Colonic mucosa (tissue), 4 donors: ENCODE measurements at regions not wholly inside any gene's neighbourhood (a gene's known extent, or its start where the extent isn't known, plus 50 kb on each side); places are given as distances from the start of the nearest gene placed in this dataset.
A peak's percentile ranks its signal among the peaks of the same experiment; 100 is the strongest.

Experiments used
- DNase-seq: peaks from one replicate; pipeline ENCODE4 v3.0.0-alpha.2; 2020
- H3K27ac ChIP-seq: fragments of 200-600 bp; one replicate; pipeline ENCODE4 v1.8.0; 2021
- H3K27me3 ChIP-seq: fragments of 200-600 bp; one replicate; pipeline ENCODE4 v1.8.0; 2021
- H3K36me3 ChIP-seq: fragments of 200-600 bp; one replicate; pipeline ENCODE4 v1.8.0; 2021
- H3K4me1 ChIP-seq: fragments of 200-600 bp; one replicate; pipeline ENCODE4 v1.8.0; 2021; ENCODE audit warnings: mild to moderate bottlenecking
- H3K4me3 ChIP-seq: fragments of 200-600 bp; one replicate; pipeline ENCODE4 v1.8.0; 2021
- H3K9ac ChIP-seq, 2 donors: one replicate each; pipeline ENCODE4 v1.7.0; 2013; ENCODE audit warnings: control low read depth in 2 of 2, low read depth in 2 of 2, low read length in 2 of 2
- H3K9me3 ChIP-seq: fragments of 200-600 bp; one replicate; pipeline ENCODE4 v1.8.0; 2021
- CTCF ChIP-seq: fragments of 200-600 bp; IDR thresholded peaks from one replicate; pipeline ENCODE4 v1.8.0; 2022; ENCODE audit warnings: antibody characterized with exemption, mild to moderate bottlenecking
- intact Hi-C: fragments of 100-400 bp; cut with DNase I; formaldehyde crosslinking; loops from one replicate; pipeline ENCODE4 v1.14.1; 2022
- donor health status: healthy.
- donor health status: DM: no; HTN: no; CAD: no.
- donor health status: DM: no; HTN: no; CAD: no.

DNA sequence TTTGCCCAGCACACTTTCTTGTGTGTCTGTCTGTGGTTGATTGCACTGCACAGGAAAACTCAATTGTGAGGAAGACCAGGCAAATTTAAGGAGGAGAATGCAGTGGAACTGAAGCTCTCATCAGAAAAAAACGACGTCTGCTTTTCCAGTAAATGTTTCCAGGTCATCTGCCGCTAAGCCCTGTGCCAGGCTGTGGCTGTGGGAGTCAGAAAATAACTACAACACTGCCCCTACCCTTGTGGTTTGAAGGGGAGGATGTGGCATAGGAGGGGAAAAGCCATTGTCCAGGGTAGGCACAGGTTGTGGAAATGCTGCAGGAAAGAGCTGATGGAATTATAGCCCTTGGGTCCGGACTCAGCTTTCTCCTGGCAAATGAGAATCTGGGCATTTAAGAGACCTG lies 259.7 kb upstream of the TMEM132C start:
- intact Hi-C loops, result no loop called here
- H3K9ac ChIP-seq, result no peak overlapping the region
- no peaks in the 10 kb centered on the region for H3K4me1 ChIP-seq

GRCh38 chr12:128008341-128008740 lies 258.6 kb upstream of the TMEM132C start:
- Histone ChIP-seq H3K27me3 (no peaks in the 10 kb centered on the region), H3K27ac (no peak overlapping the region), H3K9me3 (no peaks in the 10 kb centered on the region), H3K4me1 (no peaks in the 10 kb centered on the region), H3K9ac (no peak overlapping the region), H3K4me3 (no peak overlapping the region), H3K36me3 (no peaks in the 10 kb centered on the region)
- no peak for DNase-seq
- intact Hi-C loops, result no loop called here
- no peak for TF ChIP-seq CTCF

More for the DNA sequence above, 259.7 kb upstream of the TMEM132C start:
- no peaks in the 10 kb centered on the region for H3K27me3 ChIP-seq
- DNase-seq, result no peak
- no peak overlapping the region for H3K4me3 ChIP-seq
- H3K36me3 ChIP-seq, result no peaks in the 10 kb centered on the region
- no peaks in the 10 kb centered on the region for H3K9me3 ChIP-seq
- no peak overlapping the region for H3K27ac ChIP-seq
- no peak for TF ChIP-seq CTCF

DNA sequence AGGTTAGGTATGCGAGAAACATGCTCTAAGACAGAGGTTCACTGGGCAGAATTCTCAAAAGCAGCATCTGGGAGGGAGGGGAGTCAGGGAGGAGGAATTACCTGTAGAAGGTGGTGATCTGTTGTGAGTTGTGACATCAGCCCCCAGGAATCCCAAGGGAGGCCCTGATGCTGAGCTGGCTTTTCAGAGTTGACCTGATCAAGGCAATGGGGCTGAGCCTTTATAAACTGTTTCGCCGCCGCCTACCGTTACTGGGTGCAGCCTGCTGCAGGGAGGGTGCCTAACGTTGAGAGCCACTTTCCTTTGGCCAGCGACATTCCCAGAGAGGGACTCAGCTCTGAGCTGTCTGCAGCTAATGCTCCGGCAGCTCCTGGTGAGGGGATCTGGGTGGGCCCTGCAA lies 257.9 kb upstream of the TMEM132C start:
- no peak overlapping the region for H3K9ac ChIP-seq
- H3K4me1 ChIP-seq, result no peaks in the 10 kb centered on the region
- H3K9me3 ChIP-seq, result no peaks in the 10 kb centered on the region
- H3K36me3 ChIP-seq, result no peaks in the 10 kb centered on the region
- intact Hi-C loops, result no loop called here
- DNase-seq, result no peak
- H3K4me3 ChIP-seq, result no peak overlapping the region
- no peak for TF ChIP-seq CTCF
- H3K27me3 ChIP-seq, result no peaks in the 10 kb centered on the region
- no peak overlapping the region for H3K27ac ChIP-seq

- no peak for TF ChIP-seq CTCF
- no peaks in the 10 kb centered on the region for H3K4me1 ChIP-seq
- H3K4me3 ChIP-seq, result no peak overlapping the region
- no peak overlapping the region for H3K27ac ChIP-seq
- H3K27me3 ChIP-seq, result no peaks in the 10 kb centered on the region
- DNase-seq, result no peak
- H3K9me3 ChIP-seq, result no peaks in the 10 kb centered on the region
- H3K36me3 ChIP-seq, result no peaks in the 10 kb centered on the region
- intact Hi-C loops, result no loop called here
- H3K9ac ChIP-seq, result no peak overlapping the region
Observed at GRCh38 chr12:128012110-128012509, 254.9 kb upstream of the TMEM132C start.

DNA sequence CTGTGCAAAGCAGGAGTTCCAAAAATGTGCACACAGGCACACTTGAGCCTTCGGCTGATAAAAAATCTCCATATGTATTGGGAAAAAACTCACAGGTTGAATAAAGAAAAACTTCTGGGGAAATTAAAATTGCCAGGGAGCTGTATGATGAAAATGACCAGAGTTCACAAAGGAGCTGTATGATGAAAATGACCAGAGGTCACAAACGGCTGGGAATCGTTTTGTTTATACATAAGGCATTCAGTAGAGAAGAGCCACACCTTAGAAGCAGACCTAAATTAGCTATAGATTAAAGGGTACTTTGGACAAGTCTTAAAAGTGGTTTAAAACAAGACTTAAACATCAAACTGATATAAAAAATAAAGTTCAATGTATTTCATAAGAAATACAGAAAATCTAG lies 251.7 kb upstream of the TMEM132C start:
- Histone ChIP-seq H3K9me3 (no peaks in the 10 kb centered on the region), H3K36me3 (no peaks in the 10 kb centered on the region), H3K4me1 (no peaks in the 10 kb centered on the region), H3K4me3 (no peak overlapping the region), H3K27me3 (no peaks in the 10 kb centered on the region), H3K27ac (peak overlapping the region; percentile 77), H3K9ac (no peak overlapping the region)
- TF ChIP-seq CTCF, result no peak
- intact Hi-C loops, result no loop called here
- peak; percentile 65 for DNase-seq

GRCh38 chr12:128018067-128018466 lies 248.9 kb upstream of the TMEM132C start:
- Histone ChIP-seq H3K27ac (no peak overlapping the region), H3K9me3 (no peaks in the 10 kb centered on the region), H3K36me3 (no peaks in the 10 kb centered on the region), H3K4me3 (no peak overlapping the region), H3K27me3 (no peaks in the 10 kb centered on the region), H3K9ac (no peak overlapping the region), H3K4me1 (no peaks in the 10 kb centered on the region)
- intact Hi-C loops, result no loop called here
- no peak for DNase-seq
- no peak for TF ChIP-seq CTCF
